ENCODE measurements at regions not wholly inside any gene's neighbourhood (a gene's known extent, or its start where the extent isn't known, plus 50 kb on each side); places are given as distances from the start of the nearest gene placed in this dataset.

DNA sequence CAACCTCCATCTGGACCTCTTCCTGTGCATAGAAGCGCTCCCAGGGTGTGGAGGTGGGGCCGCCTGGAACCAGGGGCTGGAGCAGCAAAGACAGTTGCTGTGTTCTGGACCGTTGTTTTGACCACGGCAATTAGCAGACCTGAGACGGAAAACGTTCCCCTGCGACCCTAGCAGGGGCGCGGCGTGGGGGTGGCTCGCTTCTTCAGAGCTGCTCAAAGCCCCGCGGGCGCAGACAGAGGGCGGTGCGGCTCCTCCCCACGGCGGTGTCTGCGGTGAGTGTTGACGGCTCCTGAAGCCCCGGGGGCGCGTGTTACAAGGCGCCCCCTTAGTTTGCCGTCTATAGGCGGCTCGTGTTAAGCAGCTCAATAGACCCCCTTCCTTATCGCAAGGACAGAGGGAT is 79.2 kb downstream of the TRIML1 start:
- DNase-seq (ENCODE audit: low spot score, unreplicated experiment): no peak

DNA sequence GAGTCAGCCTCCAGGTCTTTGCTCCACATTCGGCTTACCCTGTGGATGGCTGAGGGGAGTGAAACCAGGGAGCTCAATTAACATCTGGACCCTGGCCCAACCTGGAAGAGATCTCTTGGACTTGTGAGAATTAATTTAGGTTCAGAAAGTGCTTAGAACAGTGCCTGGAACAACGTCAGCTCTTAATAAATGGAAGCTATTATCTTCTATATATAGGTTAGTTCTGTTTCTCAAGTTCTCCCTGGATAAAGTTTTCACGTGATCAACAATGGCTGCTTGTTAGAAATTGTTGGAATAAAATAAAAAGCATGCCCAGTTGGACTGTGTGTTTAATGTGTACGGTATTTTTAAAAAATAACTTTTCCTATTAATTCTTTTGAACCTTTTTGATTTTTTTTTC is 80.8 kb downstream of the TRIML1 start:
- Mint-ChIP-seq H3K9me3 (ENCODE audit: low read depth) (peaks cover 3% of the 10 kb centered on the region), H3K36me3 (ENCODE audit: insufficient read depth) (no peaks in the 10 kb centered on the region), H3K27me3 (peaks cover 11% of the 10 kb centered on the region), H3K4me3 (ENCODE audit: low read depth) (no peak overlapping the region), H3K27ac (no peak overlapping the region), H3K4me1 (ENCODE audit: low read depth) (peaks cover 2% of the 10 kb centered on the region)
- TF ChIP-seq CTCF (IDR thresholded peaks at IDR 0.05; ENCODE audit: unreplicated experiment): no peak
- DNase-seq (ENCODE audit: low spot score, unreplicated experiment): no peak

More for the DNA sequence above, 79.2 kb downstream of the TRIML1 start:
- no peak for TF ChIP-seq CTCF (IDR thresholded peaks at IDR 0.05; ENCODE audit: unreplicated experiment)
- H3K4me3 Mint-ChIP-seq (ENCODE audit: low read depth): peak overlapping the region; percentile 27
- H3K36me3 Mint-ChIP-seq (ENCODE audit: insufficient read depth): no peaks in the 10 kb centered on the region
- no peak overlapping the region for H3K27ac Mint-ChIP-seq
- peaks cover 3% of the 10 kb centered on the region for H3K9me3 Mint-ChIP-seq (ENCODE audit: low read depth)
- peaks cover under 1% of the 10 kb centered on the region for H3K4me1 Mint-ChIP-seq (ENCODE audit: low read depth)
- peaks cover 11% of the 10 kb centered on the region for H3K27me3 Mint-ChIP-seq

DNA sequence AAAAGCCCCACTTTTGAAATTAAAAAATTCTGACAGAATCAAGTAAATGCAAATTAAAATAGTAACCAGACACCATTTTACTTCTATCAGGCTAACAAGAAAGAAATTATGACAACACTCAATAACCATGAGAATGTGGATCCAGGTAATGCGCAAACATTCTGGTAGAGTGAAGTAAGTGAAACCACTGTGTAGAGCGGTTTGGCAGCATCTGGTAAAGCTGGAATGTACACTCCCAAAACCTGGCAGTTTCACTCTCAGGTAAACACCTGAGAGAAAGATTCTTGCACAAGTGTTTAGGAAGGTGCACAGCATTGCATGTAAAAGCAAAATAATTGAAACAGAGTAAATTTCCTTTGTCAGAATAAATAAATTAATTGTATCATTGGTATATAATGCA is 81.8 kb downstream of the TRIML1 start:
- no peak for DNase-seq (ENCODE audit: low spot score, unreplicated experiment)

GRCh38 chr4:188228279-188228678 is 89.0 kb downstream of the TRIML1 start:
- no peak for DNase-seq (ENCODE audit: low spot score, unreplicated experiment)
- Mint-ChIP-seq H3K4me3 (ENCODE audit: low read depth) (no peak overlapping the region), H3K4me1 (ENCODE audit: low read depth) (peaks cover 2% of the 10 kb centered on the region), H3K9me3 (ENCODE audit: low read depth) (peaks cover 6% of the 10 kb centered on the region), H3K36me3 (ENCODE audit: insufficient read depth) (no peaks in the 10 kb centered on the region), H3K27ac (no peak overlapping the region), H3K27me3 (no peaks in the 10 kb centered on the region)
- no peak for TF ChIP-seq CTCF (IDR thresholded peaks at IDR 0.05; ENCODE audit: unreplicated experiment)

More for the DNA sequence above, 81.8 kb downstream of the TRIML1 start:
- TF ChIP-seq CTCF (IDR thresholded peaks at IDR 0.05; ENCODE audit: unreplicated experiment): no peak
- peaks cover 11% of the 10 kb centered on the region for H3K27me3 Mint-ChIP-seq
- peaks cover 2% of the 10 kb centered on the region for H3K4me1 Mint-ChIP-seq (ENCODE audit: low read depth)
- H3K4me3 Mint-ChIP-seq (ENCODE audit: low read depth): no peak overlapping the region
- H3K27ac Mint-ChIP-seq: no peak overlapping the region
- peaks cover 9% of the 10 kb centered on the region for H3K9me3 Mint-ChIP-seq (ENCODE audit: low read depth)
- no peaks in the 10 kb centered on the region for H3K36me3 Mint-ChIP-seq (ENCODE audit: insufficient read depth)

DNA sequence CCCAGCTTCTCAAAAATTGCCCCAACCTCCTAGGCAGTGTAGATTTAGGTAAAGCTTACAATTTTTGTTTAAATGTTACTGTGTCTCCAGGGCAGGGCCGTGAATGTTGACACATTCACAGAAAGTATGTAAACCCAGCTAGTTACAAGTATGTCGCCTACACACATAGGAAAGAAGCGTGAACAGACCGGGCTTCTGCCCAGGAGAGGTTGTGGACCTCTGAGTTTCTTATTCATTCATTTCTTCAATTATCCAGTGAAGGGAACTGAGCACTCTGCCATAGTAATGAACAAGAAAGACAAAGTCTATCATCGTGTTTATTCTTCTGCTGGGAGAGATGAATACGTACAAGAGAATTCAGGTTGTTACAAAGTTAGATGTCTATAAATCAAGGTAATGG is 93.2 kb downstream of the TRIML1 start:
- Mint-ChIP-seq H3K9me3 (ENCODE audit: low read depth) (no peaks in the 10 kb centered on the region), H3K4me1 (ENCODE audit: low read depth) (no peaks in the 10 kb centered on the region), H3K27me3 (no peaks in the 10 kb centered on the region), H3K4me3 (ENCODE audit: low read depth) (no peak overlapping the region), H3K36me3 (ENCODE audit: insufficient read depth) (no peaks in the 10 kb centered on the region), H3K27ac (no peak overlapping the region)
- no peak for DNase-seq (ENCODE audit: low spot score, unreplicated experiment)
- no peak for TF ChIP-seq CTCF (IDR thresholded peaks at IDR 0.05; ENCODE audit: unreplicated experiment)
